Small intestine (tissue), 7 donors: ENCODE measurements at regions not wholly inside any gene's neighbourhood (a gene's known extent, or its start where the extent isn't known, plus 50 kb on each side); places are given as distances from the start of the nearest gene placed in this dataset.

Source experiments
- DNase-seq, 2 donors: peaks; one replicate each; pipeline versions ENCODE4 v3.0.0 to v3.0.0-alpha.2; 2013
- FAIRE-seq: peaks from 2 replicates; lab custom pipeline; 2012; peaks lifted over from hg19 to GRCh38; lab: Jason Lieb, UNC
- H3K27ac ChIP-seq, 3 donors: one replicate each; pipeline ENCODE4 v1.5.1; 2013; ENCODE audit warnings: low read length in 2 of 3, mild to moderate bottlenecking in 2 of 3, control low read depth in 1 of 3, inconsistent platforms in 1 of 3, low read depth in 1 of 3, moderate library complexity in 1 of 3
- H3K27me3 ChIP-seq, 3 donors: one replicate each; pipeline ENCODE4 v1.6.1; 2013; ENCODE audit warnings: low read length in 3 of 3, inconsistent platforms in 1 of 3; ENCODE audit not compliant: control insufficient read depth in 3 of 3, insufficient read depth in 3 of 3
- H3K36me3 ChIP-seq, 3 donors: one replicate each; pipeline ENCODE4 v1.6.1; 2013; ENCODE audit warnings: low read length in 3 of 3, inconsistent platforms in 1 of 3, low read depth in 1 of 3, mild to moderate bottlenecking in 1 of 3, moderate library complexity in 1 of 3; ENCODE audit not compliant: control insufficient read depth in 3 of 3, insufficient read depth in 2 of 3
- H3K4me1 ChIP-seq, 3 donors: one replicate each; pipeline ENCODE4 v1.6.1; 2013; ENCODE audit warnings: low read length in 2 of 3, inconsistent platforms in 1 of 3, low read depth in 1 of 3, mild to moderate bottlenecking in 1 of 3, moderate library complexity in 1 of 3; ENCODE audit not compliant: control insufficient read depth in 3 of 3, insufficient read depth in 2 of 3
- H3K4me3 ChIP-seq, 3 donors: one replicate each; pipeline ENCODE4 v1.5.1; 2013; ENCODE audit warnings: low read length in 3 of 3, control low read depth in 1 of 3, inconsistent platforms in 1 of 3, low read depth in 1 of 3, mild to moderate bottlenecking in 1 of 3, moderate library complexity in 1 of 3
- H3K9me3 ChIP-seq, 2 donors: one replicate each; pipeline ENCODE4 v1.6.1; 2013; ENCODE audit warnings: low read depth in 1 of 2, low read length in 1 of 2; ENCODE audit not compliant: control insufficient read depth in 2 of 2, insufficient read depth in 1 of 2
- WGBS, 3 donors: extraction: QIAGEN DNeasy Blood & Tissue Kit; methylation state at CpG; one replicate each; pipeline ENCODE4 v1.1.7; 2013; 5-methylcytosine and 5-hydroxymethylcytosine counted together
- donor health status: healthy with polysubstance abuse.
- donor health status: control.
- donor health status: control.
- donor health status: Bipolar disorder and iron deficiency.
- donor health status: healthy.

GRCh38 chr2:138171244-138171643 lies 207.0 kb downstream of the HNMT start:
- Histone ChIP-seq H3K27ac (no peak overlapping the region), H3K9me3 (peaks cover 0 to 4% of the 10 kb centered on the region in 2 donors), H3K4me3 (no peak overlapping the region), H3K27me3 (no peaks in the 10 kb centered on the region), H3K36me3 (no peaks in the 10 kb centered on the region), H3K4me1 (no peaks in the 10 kb centered on the region)
- DNase-seq (no peak), FAIRE-seq (no peak)
- WGBS, 3 donors, result 47 to 65% (median 58%) methylated on average over 3 of the region's 3 CpGs

GRCh38 chr2:138175066-138175465 lies 210.8 kb downstream of the HNMT start:
- H3K27me3 ChIP-seq, result no peaks in the 10 kb centered on the region
- H3K27ac ChIP-seq, result no peak overlapping the region
- no peaks in the 10 kb centered on the region for H3K4me1 ChIP-seq
- peaks cover 0 to 4% of the 10 kb centered on the region in 2 donors for H3K9me3 ChIP-seq
- DNase-seq, result no peak
- no peak for FAIRE-seq
- no peaks in the 10 kb centered on the region for H3K36me3 ChIP-seq
- 75 to 94% (median 84%) methylated on average over 2 of the region's 2 CpGs for WGBS, 3 donors
- H3K4me3 ChIP-seq, result no peak overlapping the region

- no peak for FAIRE-seq
- Histone ChIP-seq H3K4me1 (no peaks in the 10 kb centered on the region), H3K9me3 (peaks cover 0 to 4% of the 10 kb centered on the region in 2 donors), H3K4me3 (no peak overlapping the region), H3K27me3 (no peaks in the 10 kb centered on the region), H3K27ac (no peak overlapping the region), H3K36me3 (no peaks in the 10 kb centered on the region)
- 70 to 79% (median 78%) methylated on average over 5 of the region's 5 CpGs for WGBS, 3 donors
- no peak for DNase-seq
Measured at GRCh38 chr2:138176862-138177439, 212.7 kb downstream of the HNMT start.

- WGBS, 3 donors, result 66 to 70% (median 69%) methylated on average over 2 of the region's 2 CpGs
- Histone ChIP-seq H3K4me3 (no peak overlapping the region), H3K4me1 (no peaks in the 10 kb centered on the region), H3K27me3 (no peaks in the 10 kb centered on the region), H3K27ac (no peak overlapping the region), H3K36me3 (no peaks in the 10 kb centered on the region), H3K9me3 (peaks cover 0 to 2% of the 10 kb centered on the region in 2 donors)
- FAIRE-seq, result no peak
- no peak for DNase-seq
Measured at GRCh38 chr2:138177693-138178092, 213.4 kb downstream of the HNMT start.

- Histone ChIP-seq H3K27ac (no peak overlapping the region), H3K36me3 (no peaks in the 10 kb centered on the region), H3K27me3 (no peaks in the 10 kb centered on the region), H3K4me1 (no peaks in the 10 kb centered on the region), H3K4me3 (no peak overlapping the region), H3K9me3 (no peaks in the 10 kb centered on the region)
- DNase-seq (no peak), FAIRE-seq (no peak)
Measured at GRCh38 chr2:138180692-138181386, 216.6 kb downstream of the HNMT start.

GRCh38 chr2:138182250-138182936 lies 218.1 kb downstream of the HNMT start:
- FAIRE-seq (no peak), DNase-seq (no peak)
- no peaks in the 10 kb centered on the region for H3K9me3 ChIP-seq
- no peaks in the 10 kb centered on the region for H3K27me3 ChIP-seq
- H3K27ac ChIP-seq, result no peak overlapping the region
- no peaks in the 10 kb centered on the region for H3K36me3 ChIP-seq
- H3K4me3 ChIP-seq, result no peak overlapping the region
- no peaks in the 10 kb centered on the region for H3K4me1 ChIP-seq
- 70 to 81% (median 79%) methylated on average over 6 of the region's 6 CpGs for WGBS, 3 donors

- H3K9me3 ChIP-seq, result no peaks in the 10 kb centered on the region
- H3K4me3 ChIP-seq, result no peak overlapping the region
- H3K36me3 ChIP-seq, result no peaks in the 10 kb centered on the region
- no peak overlapping the region for H3K27ac ChIP-seq
- no peaks in the 10 kb centered on the region for H3K27me3 ChIP-seq
- no peak for DNase-seq
- FAIRE-seq, result no peak
- no peaks in the 10 kb centered on the region for H3K4me1 ChIP-seq
Measured at GRCh38 chr2:138182937-138183312, 218.7 kb downstream of the HNMT start.

GRCh38 chr2:138183705-138184104 lies 219.4 kb downstream of the HNMT start:
- no peaks in the 10 kb centered on the region for H3K4me1 ChIP-seq
- no peaks in the 10 kb centered on the region for H3K27me3 ChIP-seq
- no peaks in the 10 kb centered on the region for H3K9me3 ChIP-seq
- H3K27ac ChIP-seq, result no peak overlapping the region
- H3K4me3 ChIP-seq, result no peak overlapping the region
- 76 to 78% (median 78%) methylated on average over 2 of the region's 2 CpGs for WGBS, 3 donors
- DNase-seq (no peak), FAIRE-seq (no peak)
- no peaks in the 10 kb centered on the region for H3K36me3 ChIP-seq
